Aorta (tissue), 5 donors: ENCODE measurements at regions not wholly inside any gene's neighbourhood (a gene's known extent, or its start where the extent isn't known, plus 50 kb on each side); places are given as distances from the start of the nearest gene placed in this dataset.

Experiments used
- ATAC-seq: fragments of 200-7000 bp; cut with Tn5 transposase; one replicate; pipeline ENCODE4 v1.9.1; 2022; ENCODE audit warnings: moderate library complexity; ENCODE audit not compliant: low FRiP score
- DNase-seq, 2 donors: peaks; one replicate each; pipeline ENCODE4 v3.0.0-alpha.2; 2020
- H3K27ac ChIP-seq, 2 donors: one replicate each; pipeline ENCODE4 v1.5.1; 2013; ENCODE audit warnings: low read length in 2 of 2, mild to moderate bottlenecking in 2 of 2, moderate library complexity in 2 of 2, control low read depth in 1 of 2, inconsistent platforms in 1 of 2, low read depth in 1 of 2
- H3K27me3 ChIP-seq, 2 donors: one replicate each; pipeline ENCODE4 v1.6.1; 2013; ENCODE audit warnings: control low read depth in 1 of 2, low read length in 1 of 2, mild to moderate bottlenecking in 1 of 2, moderate library complexity in 1 of 2; ENCODE audit not compliant: insufficient read depth in 2 of 2, control insufficient read depth in 1 of 2
- H3K36me3 ChIP-seq, 2 donors: one replicate each; pipeline ENCODE4 v1.6.1; 2013; ENCODE audit warnings: control low read depth in 1 of 2, low read length in 1 of 2, mild to moderate bottlenecking in 1 of 2; ENCODE audit not compliant: insufficient read depth in 2 of 2, control insufficient read depth in 1 of 2
- H3K4me1 ChIP-seq, 2 donors: one replicate each; pipeline ENCODE4 v1.6.1; 2013; ENCODE audit warnings: low read length in 2 of 2, control low read depth in 1 of 2, mild to moderate bottlenecking in 1 of 2, moderate library complexity in 1 of 2; ENCODE audit not compliant: insufficient read depth in 2 of 2, control insufficient read depth in 1 of 2
- H3K4me3 ChIP-seq, 2 donors: one replicate each; pipeline ENCODE4 v1.5.1; 2013; ENCODE audit warnings: low read length in 2 of 2, control low read depth in 1 of 2, mild to moderate bottlenecking in 1 of 2
- H3K9me3 ChIP-seq: one replicate; pipeline ENCODE4 v1.6.1; 2013; ENCODE audit warnings: mild to moderate bottlenecking, low read length; ENCODE audit not compliant: control insufficient read depth
- WGBS, 2 donors: extraction: QIAGEN DNeasy Blood & Tissue Kit; methylation state at CpG; one replicate each; pipeline ENCODE4 v1.1.7; 2013; 5-methylcytosine and 5-hydroxymethylcytosine counted together
- intact Hi-C, 2 donors: fragments of 100-400 bp; cut with DNase I; formaldehyde crosslinking; loops; one replicate each; pipeline versions ENCODE4 v1.14.2 to v1.15.0; 2022
- donor health status: healthy with polysubstance abuse.
- donor health status: Bipolar disorder and iron deficiency.
- donor health status: DM: no; HTN: no; CAD: no.
- donor health status: DM: no; HTN: no; CAD: no.
- donor health status: DM: yes; HTN: yes; CAD: no.

- H3K9me3 ChIP-seq: no peaks in the 10 kb centered on the region
- ATAC-seq: no peak
- intact Hi-C loops: no loop called here
- H3K36me3 ChIP-seq: no peaks in the 10 kb centered on the region
- no peak overlapping the region for H3K4me3 ChIP-seq
- no peak for DNase-seq
- 40 to 42% methylated on average over 4 of the region's 4 CpGs for WGBS, 2 donors
- no peaks in the 10 kb centered on the region for H3K27me3 ChIP-seq
- H3K4me1 ChIP-seq: peaks cover 1 to 7% of the 10 kb centered on the region in 2 donors
- no peak overlapping the region for H3K27ac ChIP-seq
Observed at GRCh38 chr17:73998249-73998648, 205.2 kb upstream of the RPL38 start.

GRCh38 chr17:73998653-73999645 lies 204.5 kb upstream of the RPL38 start:
- Histone ChIP-seq H3K4me1 (peaks cover 1 to 7% of the 10 kb centered on the region in 2 donors), H3K36me3 (no peaks in the 10 kb centered on the region), H3K27ac (no peak overlapping the region), H3K9me3 (no peaks in the 10 kb centered on the region), H3K27me3 (no peaks in the 10 kb centered on the region), H3K4me3 (no peak overlapping the region)
- ATAC-seq (no peak), DNase-seq (no peak)
- 15 to 16% methylated on average over 23 of the region's 23 CpGs for WGBS, 2 donors
- intact Hi-C loops: no loop called here

GRCh38 chr17:74001145-74001544 lies 202.3 kb upstream of the RPL38 start:
- Histone ChIP-seq H3K4me3 (no peak overlapping the region), H3K27ac (no peak overlapping the region), H3K27me3 (no peaks in the 10 kb centered on the region), H3K36me3 (no peaks in the 10 kb centered on the region), H3K4me1 (peaks cover 1 to 7% of the 10 kb centered on the region in 2 donors), H3K9me3 (no peaks in the 10 kb centered on the region)
- WGBS, 2 donors: 2 to 6% methylated on average over 5 of the region's 5 CpGs
- ATAC-seq: no peak
- DNase-seq: no peak
- intact Hi-C loops: no loop called here

- H3K9me3 ChIP-seq: no peaks in the 10 kb centered on the region
- intact Hi-C loops: no loop called here
- ATAC-seq: no peak
- DNase-seq: no peak
- H3K4me3 ChIP-seq: no peak overlapping the region
- peaks cover 1 to 7% of the 10 kb centered on the region in 2 donors for H3K4me1 ChIP-seq
- H3K27ac ChIP-seq: no peak overlapping the region
- 86 to 90% methylated on average over 5 of the region's 5 CpGs for WGBS, 2 donors
- no peaks in the 10 kb centered on the region for H3K36me3 ChIP-seq
- no peaks in the 10 kb centered on the region for H3K27me3 ChIP-seq
Observed at GRCh38 chr17:74002241-74002640, 201.2 kb upstream of the RPL38 start.

GRCh38 chr17:74004056-74004455 lies 199.4 kb upstream of the RPL38 start:
- no peaks in the 10 kb centered on the region for H3K9me3 ChIP-seq
- H3K36me3 ChIP-seq: no peaks in the 10 kb centered on the region
- ATAC-seq (no peak), DNase-seq (no peak)
- H3K4me3 ChIP-seq: no peak overlapping the region
- no peak overlapping the region for H3K27ac ChIP-seq
- H3K27me3 ChIP-seq: no peaks in the 10 kb centered on the region
- intact Hi-C loops: no loop called here
- H3K4me1 ChIP-seq: peaks cover 1 to 7% of the 10 kb centered on the region in 2 donors
- whole genome bisulfite sequencing, 2 donors: 88% methylated on average over 7 of the region's 7 CpGs

- Histone ChIP-seq H3K27ac (no peak overlapping the region), H3K27me3 (no peaks in the 10 kb centered on the region), H3K36me3 (no peaks in the 10 kb centered on the region), H3K4me3 (no peak overlapping the region), H3K4me1 (peaks cover 1 to 7% of the 10 kb centered on the region in 2 donors), H3K9me3 (no peaks in the 10 kb centered on the region)
- no peak for ATAC-seq
- intact Hi-C loops: no loop called here
- 69 to 71% methylated on average over 9 of the region's 9 CpGs for WGBS, 2 donors
- no peak for DNase-seq
Observed at GRCh38 chr17:74005790-74006189, 197.7 kb upstream of the RPL38 start.

GRCh38 chr17:74006371-74006770 lies 197.1 kb upstream of the RPL38 start:
- no peaks in the 10 kb centered on the region for H3K9me3 ChIP-seq
- H3K36me3 ChIP-seq: no peaks in the 10 kb centered on the region
- H3K4me3 ChIP-seq: no peak overlapping the region
- ATAC-seq (no peak), DNase-seq (no peak)
- 89% methylated on average over 8 of the region's 8 CpGs for WGBS, 2 donors
- H3K27ac ChIP-seq: no peak overlapping the region
- intact Hi-C loops: no loop called here
- peaks cover 1 to 5% of the 10 kb centered on the region in 2 donors for H3K4me1 ChIP-seq
- H3K27me3 ChIP-seq: no peaks in the 10 kb centered on the region

- DNase-seq (no peak), ATAC-seq (no peak)
- H3K9me3 ChIP-seq: no peaks in the 10 kb centered on the region
- intact Hi-C loops: no loop called here
- no peaks in the 10 kb centered on the region for H3K36me3 ChIP-seq
- no peaks in the 10 kb centered on the region for H3K4me1 ChIP-seq
- no peak overlapping the region for H3K4me3 ChIP-seq
- H3K27me3 ChIP-seq: no peaks in the 10 kb centered on the region
- 27 to 30% methylated on average over 10 of the region's 10 CpGs for WGBS, 2 donors
- no peak overlapping the region for H3K27ac ChIP-seq
Observed at GRCh38 chr17:74008196-74008595, 195.3 kb upstream of the RPL38 start.

- WGBS, 2 donors: 67 to 72% methylated on average over 8 of the region's 8 CpGs
- Histone ChIP-seq H3K4me3 (no peak overlapping the region), H3K27me3 (no peaks in the 10 kb centered on the region), H3K27ac (no peak overlapping the region), H3K4me1 (no peaks in the 10 kb centered on the region), H3K9me3 (no peaks in the 10 kb centered on the region), H3K36me3 (no peaks in the 10 kb centered on the region)
- no peak for DNase-seq
- intact Hi-C loops: no loop called here
- no peak for ATAC-seq
Observed at GRCh38 chr17:74009056-74009625, 194.3 kb upstream of the RPL38 start.
